ENCODE measurements at regions not wholly inside any gene's neighbourhood (a gene's known extent, or its start where the extent isn't known, plus 50 kb on each side); places are given as distances from the start of the nearest gene placed in this dataset.
"Not testable (repeated sequence)": the region's sequence is repeated elsewhere in the genome, so short reads cannot be mapped to it uniquely, and the experiment has no call there.

- no peak overlapping the region for H3K27ac ChIP-seq
- no peaks in the 10 kb centered on the region for H3K4me1 ChIP-seq (ENCODE audit: insufficient read depth)
- no peaks in the 10 kb centered on the region for H3K27me3 ChIP-seq
- H3K36me3 ChIP-seq: no peaks in the 10 kb centered on the region
- H3K4me3 ChIP-seq: no peak overlapping the region
- no peak for DNase-seq
- H3K9me3 ChIP-seq: no peaks in the 10 kb centered on the region
- TF ChIP-seq EP300 (IDR thresholded peaks at IDR 0.05) (no peak), POLR2A (IDR thresholded peaks at IDR 0.05) (no peak)
- TF ChIP-seq, protein P1, sequence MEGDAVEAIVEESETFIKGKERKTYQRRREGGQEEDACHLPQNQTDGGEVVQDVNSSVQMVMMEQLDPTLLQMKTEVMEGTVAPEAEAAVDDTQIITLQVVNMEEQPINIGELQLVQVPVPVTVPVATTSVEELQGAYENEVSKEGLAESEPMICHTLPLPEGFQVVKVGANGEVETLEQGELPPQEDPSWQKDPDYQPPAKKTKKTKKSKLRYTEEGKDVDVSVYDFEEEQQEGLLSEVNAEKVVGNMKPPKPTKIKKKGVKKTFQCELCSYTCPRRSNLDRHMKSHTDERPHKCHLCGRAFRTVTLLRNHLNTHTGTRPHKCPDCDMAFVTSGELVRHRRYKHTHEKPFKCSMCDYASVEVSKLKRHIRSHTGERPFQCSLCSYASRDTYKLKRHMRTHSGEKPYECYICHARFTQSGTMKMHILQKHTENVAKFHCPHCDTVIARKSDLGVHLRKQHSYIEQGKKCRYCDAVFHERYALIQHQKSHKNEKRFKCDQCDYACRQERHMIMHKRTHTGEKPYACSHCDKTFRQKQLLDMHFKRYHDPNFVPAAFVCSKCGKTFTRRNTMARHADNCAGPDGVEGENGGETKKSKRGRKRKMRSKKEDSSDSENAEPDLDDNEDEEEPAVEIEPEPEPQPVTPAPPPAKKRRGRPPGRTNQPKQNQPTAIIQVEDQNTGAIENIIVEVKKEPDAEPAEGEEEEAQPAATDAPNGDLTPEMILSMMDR (IDR thresholded peaks at IDR 0.05): no peak
- 84 to 89% (median 86%) methylated on average over 3 of the region's 3 CpGs for WGBS, 3 donors
- intact Hi-C loops (cut with DNase I): no loop called here
Measured at GRCh38 chr2:52341732-52342131, 1309.8 kb upstream of the NRXN1 start.

GRCh38 chr2:52340171-52340570 is 1308.2 kb upstream of the NRXN1 start:
- Histone ChIP-seq H3K36me3 (no peaks in the 10 kb centered on the region), H3K4me1 (ENCODE audit: insufficient read depth) (no peaks in the 10 kb centered on the region), H3K27me3 (no peaks in the 10 kb centered on the region), H3K9me3 (no peaks in the 10 kb centered on the region), H3K27ac (no peak overlapping the region), H3K4me3 (no peak overlapping the region)
- WGBS, 3 donors: 12 to 19% (median 12%) methylated on average over 1 of the region's 1 CpG
- DNase-seq: no peak
- TF ChIP-seq, protein P1 (IDR thresholded peaks at IDR 0.05): no peak
- TF ChIP-seq POLR2A (IDR thresholded peaks at IDR 0.05): no peak
- TF ChIP-seq EP300 (IDR thresholded peaks at IDR 0.05): no peak
- intact Hi-C loops (cut with DNase I): no loop called here

DNA sequence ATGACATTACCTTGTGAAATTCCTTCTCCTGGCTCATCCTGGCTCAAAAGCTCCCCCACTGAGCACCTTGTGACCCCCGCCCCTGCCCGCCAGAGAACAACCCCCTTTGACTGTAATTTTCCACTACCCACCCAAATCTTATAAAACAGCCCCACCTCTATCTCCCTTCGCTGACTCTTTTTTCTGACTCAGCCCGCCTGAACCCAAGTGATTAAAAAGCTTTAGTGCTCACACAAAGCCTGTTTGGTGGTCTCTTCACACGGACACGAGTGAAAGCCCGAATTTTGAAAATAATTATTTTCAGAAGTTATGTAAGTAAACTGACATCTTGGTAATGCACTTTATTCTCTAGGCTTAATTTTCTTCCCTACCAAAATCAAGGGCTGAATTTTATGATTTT is 1305.9 kb upstream of the NRXN1 start:
- intact Hi-C loops (cut with DNase I): not testable (repeated sequence)
- WGBS, 3 donors: 83 to 92% (median 86%) methylated on average over 7 of the region's 7 CpGs

GRCh38 chr2:52336951-52337350 is 1305.0 kb upstream of the NRXN1 start:
- intact Hi-C loops (cut with DNase I): no loop called here

More for the DNA sequence above, 1305.9 kb upstream of the NRXN1 start:
- H3K4me3 ChIP-seq; H3K9me3 ChIP-seq; H3K27ac ChIP-seq; H3K27me3 ChIP-seq; H3K36me3 ChIP-seq; DNase-seq; H3K4me1 ChIP-seq (ENCODE audit: insufficient read depth): not testable (repeated sequence)

DNA sequence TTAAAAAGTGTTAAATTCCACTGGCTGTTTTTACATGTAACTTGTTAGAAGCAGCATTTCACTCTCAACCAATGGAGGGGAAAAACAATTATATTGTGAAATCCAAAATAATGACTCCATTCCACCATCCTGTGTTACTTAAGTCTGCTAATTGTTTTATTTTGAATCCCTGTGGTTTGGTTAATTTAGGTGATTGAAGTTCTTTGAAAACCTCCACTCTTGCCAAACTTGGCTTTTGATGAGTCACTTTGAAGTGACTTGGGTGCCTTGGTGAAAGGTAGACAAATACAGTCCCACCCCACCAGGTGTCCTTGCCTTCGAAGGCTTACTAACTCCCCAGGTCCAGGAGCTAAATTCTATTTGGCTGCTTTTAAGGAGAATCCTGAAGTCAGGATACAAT is 1303.8 kb upstream of the NRXN1 start:
- 41 to 47% (median 46%) methylated on average over 1 of the region's 1 CpG for WGBS, 3 donors
- DNase-seq: no peak
- no peak overlapping the region for H3K4me3 ChIP-seq
- no peaks in the 10 kb centered on the region for H3K9me3 ChIP-seq
- intact Hi-C loops (cut with DNase I): no loop called here
- no peak overlapping the region for H3K27ac ChIP-seq
- TF ChIP-seq EP300 (IDR thresholded peaks at IDR 0.05): no peak
- TF ChIP-seq, protein P1 (IDR thresholded peaks at IDR 0.05): no peak
- TF ChIP-seq POLR2A (IDR thresholded peaks at IDR 0.05): no peak
- H3K27me3 ChIP-seq: no peaks in the 10 kb centered on the region
- H3K36me3 ChIP-seq: no peaks in the 10 kb centered on the region
- H3K4me1 ChIP-seq (ENCODE audit: insufficient read depth): no peaks in the 10 kb centered on the region

More at GRCh38 chr2:52336951-52337350, 1305.0 kb upstream of the NRXN1 start:
- WGBS, 3 donors: 77 to 81% (median 80%) methylated on average over 2 of the region's 2 CpGs
- H3K27me3 ChIP-seq: no peaks in the 10 kb centered on the region
- TF ChIP-seq POLR2A (IDR thresholded peaks at IDR 0.05): no peak
- no peak for TF ChIP-seq EP300 (IDR thresholded peaks at IDR 0.05)
- TF ChIP-seq, protein P1 (IDR thresholded peaks at IDR 0.05): no peak
- no peak for DNase-seq
- no peak overlapping the region for H3K27ac ChIP-seq
- H3K4me3 ChIP-seq: no peak overlapping the region
- no peaks in the 10 kb centered on the region for H3K9me3 ChIP-seq
- H3K36me3 ChIP-seq: no peaks in the 10 kb centered on the region
- H3K4me1 ChIP-seq (ENCODE audit: insufficient read depth): no peaks in the 10 kb centered on the region
